ENCODE measurements at regions not wholly inside any gene's neighbourhood (a gene's known extent, or its start where the extent isn't known, plus 50 kb on each side); places are given as distances from the start of the nearest gene placed in this dataset.
A peak's percentile ranks its signal among the peaks of the same experiment; 100 is the strongest.
"Not testable (repeated sequence)": the region's sequence is repeated elsewhere in the genome, so short reads cannot be mapped to it uniquely, and the experiment has no call there.

- DNase-seq = no peak
- no peak overlapping the region for H3K4me3 ChIP-seq (ENCODE audit: low read depth, low read length)
- no peaks in the 10 kb centered on the region for H3K9me3 ChIP-seq (ENCODE audit: severe bottlenecking)
- no peaks in the 10 kb centered on the region for H3K36me3 ChIP-seq
- H3K27ac ChIP-seq = no peak overlapping the region
- H3K27me3 ChIP-seq (ENCODE audit: insufficient read depth, low read depth, severe bottlenecking) = no peaks in the 10 kb centered on the region
- TF ChIP-seq CTCF (IDR thresholded peaks at IDR 0.05; ENCODE audit: low read depth, low read length) = no peak
These were observed 492.3 kb upstream of the TMEFF2 start for GRCh38 chr2:192687015-192687414.

GRCh38 chr2:192682511-192682910, 487.8 kb upstream of the TMEFF2 start:
- H3K36me3 ChIP-seq; H3K9me3 ChIP-seq (ENCODE audit: severe bottlenecking); DNase-seq; H3K27ac ChIP-seq; H3K4me3 ChIP-seq (ENCODE audit: low read depth, low read length); H3K27me3 ChIP-seq (ENCODE audit: insufficient read depth, low read depth, severe bottlenecking): not testable (repeated sequence)

GRCh38 chr2:192675681-192676080, 480.9 kb upstream of the TMEFF2 start:
- no peak overlapping the region for H3K27ac ChIP-seq
- no peaks in the 10 kb centered on the region for H3K27me3 ChIP-seq (ENCODE audit: insufficient read depth, low read depth, severe bottlenecking)
- H3K9me3 ChIP-seq (ENCODE audit: severe bottlenecking) = no peaks in the 10 kb centered on the region
- TF ChIP-seq CTCF (IDR thresholded peaks at IDR 0.05; ENCODE audit: low read depth, low read length) = no peak
- no peak for DNase-seq
- no peak overlapping the region for H3K4me3 ChIP-seq (ENCODE audit: low read depth, low read length)
- no peaks in the 10 kb centered on the region for H3K36me3 ChIP-seq

- H3K9me3 ChIP-seq (ENCODE audit: severe bottlenecking) = no peaks in the 10 kb centered on the region
- no peak for DNase-seq
- H3K27ac ChIP-seq = no peak overlapping the region
- H3K4me3 ChIP-seq (ENCODE audit: low read depth, low read length) = no peak overlapping the region
- H3K27me3 ChIP-seq (ENCODE audit: insufficient read depth, low read depth, severe bottlenecking) = no peaks in the 10 kb centered on the region
- TF ChIP-seq CTCF (IDR thresholded peaks at IDR 0.05; ENCODE audit: low read depth, low read length) = no peak
- H3K36me3 ChIP-seq = no peaks in the 10 kb centered on the region
These were observed 474.9 kb upstream of the TMEFF2 start for GRCh38 chr2:192669505-192670091.

GRCh38 chr2:192660555-192660954, 465.8 kb upstream of the TMEFF2 start:
- not testable (repeated sequence) for H3K36me3 ChIP-seq; H3K27me3 ChIP-seq (ENCODE audit: insufficient read depth, low read depth, severe bottlenecking); H3K9me3 ChIP-seq (ENCODE audit: severe bottlenecking); H3K4me3 ChIP-seq (ENCODE audit: low read depth, low read length); H3K27ac ChIP-seq; DNase-seq

- Histone ChIP-seq H3K27me3 (ENCODE audit: insufficient read depth, low read depth, severe bottlenecking) (no peaks in the 10 kb centered on the region), H3K4me3 (ENCODE audit: low read depth, low read length) (no peak overlapping the region), H3K36me3 (no peaks in the 10 kb centered on the region), H3K9me3 (ENCODE audit: severe bottlenecking) (no peaks in the 10 kb centered on the region), H3K27ac (no peak overlapping the region)
- no peak for TF ChIP-seq CTCF (IDR thresholded peaks at IDR 0.05; ENCODE audit: low read depth, low read length)
- peak; percentile 43 for DNase-seq
These were observed 462.6 kb upstream of the TMEFF2 start for GRCh38 chr2:192657362-192657761.

- H3K27me3 ChIP-seq (ENCODE audit: insufficient read depth, low read depth, severe bottlenecking) = no peaks in the 10 kb centered on the region
- no peaks in the 10 kb centered on the region for H3K36me3 ChIP-seq
- H3K9me3 ChIP-seq (ENCODE audit: severe bottlenecking) = no peaks in the 10 kb centered on the region
These were observed 461.2 kb upstream of the TMEFF2 start for GRCh38 chr2:192655916-192656315.

More at GRCh38 chr2:192655916-192656315, 461.2 kb upstream of the TMEFF2 start:
- Histone ChIP-seq H3K27ac (no peak overlapping the region), H3K4me3 (ENCODE audit: low read depth, low read length) (no peak overlapping the region)
- TF ChIP-seq CTCF (IDR thresholded peaks at IDR 0.05; ENCODE audit: low read depth, low read length) = no peak
- DNase-seq = no peak

Data from WERI-Rb-1 (cell line).